ENCODE measurements at regions not wholly inside any gene's neighbourhood (a gene's known extent, or its start where the extent isn't known, plus 50 kb on each side); places are given as distances from the start of the nearest gene placed in this dataset.

DNA sequence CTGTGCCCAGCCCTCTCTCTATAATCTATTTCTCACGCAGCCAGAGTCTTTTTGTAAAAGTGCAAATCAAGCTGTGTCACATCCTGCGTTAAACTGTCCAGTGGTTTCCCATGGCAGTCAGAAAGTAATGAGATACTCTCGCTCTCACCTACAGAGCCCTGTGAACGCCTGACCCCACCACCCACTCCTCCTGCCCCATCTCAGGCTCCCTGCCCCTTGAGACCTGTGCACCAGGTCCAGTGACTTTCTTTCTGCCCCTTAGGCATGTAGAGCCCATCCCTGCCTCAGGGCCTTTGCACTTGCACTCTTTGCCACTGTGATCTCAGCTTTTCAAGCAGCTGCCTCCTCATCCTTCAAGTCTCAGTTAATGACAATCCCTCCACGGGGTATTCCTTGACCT, 58.3 kb upstream of the RASGRP1 start:
- H3K4me3 ChIP-seq (replicated peaks; ENCODE audit: low read depth, low read length) = no peak overlapping the region
- no peak for DNase-seq (ENCODE audit: extremely low read depth, low read depth)
- TF ChIP-seq, protein P1, sequence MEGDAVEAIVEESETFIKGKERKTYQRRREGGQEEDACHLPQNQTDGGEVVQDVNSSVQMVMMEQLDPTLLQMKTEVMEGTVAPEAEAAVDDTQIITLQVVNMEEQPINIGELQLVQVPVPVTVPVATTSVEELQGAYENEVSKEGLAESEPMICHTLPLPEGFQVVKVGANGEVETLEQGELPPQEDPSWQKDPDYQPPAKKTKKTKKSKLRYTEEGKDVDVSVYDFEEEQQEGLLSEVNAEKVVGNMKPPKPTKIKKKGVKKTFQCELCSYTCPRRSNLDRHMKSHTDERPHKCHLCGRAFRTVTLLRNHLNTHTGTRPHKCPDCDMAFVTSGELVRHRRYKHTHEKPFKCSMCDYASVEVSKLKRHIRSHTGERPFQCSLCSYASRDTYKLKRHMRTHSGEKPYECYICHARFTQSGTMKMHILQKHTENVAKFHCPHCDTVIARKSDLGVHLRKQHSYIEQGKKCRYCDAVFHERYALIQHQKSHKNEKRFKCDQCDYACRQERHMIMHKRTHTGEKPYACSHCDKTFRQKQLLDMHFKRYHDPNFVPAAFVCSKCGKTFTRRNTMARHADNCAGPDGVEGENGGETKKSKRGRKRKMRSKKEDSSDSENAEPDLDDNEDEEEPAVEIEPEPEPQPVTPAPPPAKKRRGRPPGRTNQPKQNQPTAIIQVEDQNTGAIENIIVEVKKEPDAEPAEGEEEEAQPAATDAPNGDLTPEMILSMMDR (IDR thresholded peaks at IDR 0.05; ENCODE audit: low read depth, low read length, missing control alignments) = no peak

- TF ChIP-seq, protein P1 (IDR thresholded peaks at IDR 0.05; ENCODE audit: low read depth, low read length, missing control alignments) = no peak
- no peak for DNase-seq (ENCODE audit: extremely low read depth, low read depth)
- H3K4me3 ChIP-seq (replicated peaks; ENCODE audit: low read depth, low read length) = no peak overlapping the region
Measured at GRCh38 chr15:38623744-38624143, 59.1 kb upstream of the RASGRP1 start.

GRCh38 chr15:38624244-38625205, 59.9 kb upstream of the RASGRP1 start:
- TF ChIP-seq, protein P1 (IDR thresholded peaks at IDR 0.05; ENCODE audit: low read depth, low read length, missing control alignments) = no peak
- DNase-seq (ENCODE audit: extremely low read depth, low read depth) = no peak
- H3K4me3 ChIP-seq (replicated peaks; ENCODE audit: low read depth, low read length) = no peak overlapping the region

GRCh38 chr15:38625886-38626285, 61.3 kb upstream of the RASGRP1 start:
- TF ChIP-seq, protein P1 (IDR thresholded peaks at IDR 0.05; ENCODE audit: low read depth, low read length, missing control alignments) = no peak
- no peak overlapping the region for H3K4me3 ChIP-seq (replicated peaks; ENCODE audit: low read depth, low read length)
- no peak for DNase-seq (ENCODE audit: extremely low read depth, low read depth)

GRCh38 chr15:38626443-38627050, 61.9 kb upstream of the RASGRP1 start:
- TF ChIP-seq, protein P1 (IDR thresholded peaks at IDR 0.05; ENCODE audit: low read depth, low read length, missing control alignments) = no peak

GRCh38 chr15:38627689-38628277, 63.2 kb upstream of the RASGRP1 start:
- TF ChIP-seq, protein P1 (IDR thresholded peaks at IDR 0.05; ENCODE audit: low read depth, low read length, missing control alignments) = no peak
- DNase-seq (ENCODE audit: extremely low read depth, low read depth) = no peak

More at GRCh38 chr15:38626443-38627050, 61.9 kb upstream of the RASGRP1 start:
- H3K4me3 ChIP-seq (replicated peaks; ENCODE audit: low read depth, low read length) = no peak overlapping the region
- DNase-seq (ENCODE audit: extremely low read depth, low read depth) = no peak

More at GRCh38 chr15:38627689-38628277, 63.2 kb upstream of the RASGRP1 start:
- H3K4me3 ChIP-seq (replicated peaks; ENCODE audit: low read depth, low read length) = no peak overlapping the region

All from HFF-Myc (cell line).